Kidney epithelial cell (primary cell): ENCODE measurements at regions not wholly inside any gene's neighbourhood (a gene's known extent, or its start where the extent isn't known, plus 50 kb on each side); places are given as distances from the start of the nearest gene placed in this dataset.

Experiments
- DNase-seq: peaks from one replicate; pipeline ENCODE4 v3.0.0-alpha.2; 2010; ENCODE audit warnings: low read depth
- H3K27me3 ChIP-seq: 2 replicates; pipeline ENCODE4 v1.6.0; 2011; ENCODE audit warnings: low read length; ENCODE audit not compliant: control insufficient read depth, insufficient read depth
- H3K36me3 ChIP-seq: 2 replicates; pipeline ENCODE4 v1.5.1; 2011; ENCODE audit warnings: low read length; ENCODE audit not compliant: control insufficient read depth, insufficient read depth
- H3K4me3 ChIP-seq: 2 replicates; pipeline ENCODE4 v1.5.1; 2011; ENCODE audit warnings: low read depth, mild to moderate bottlenecking, control low read depth, low read length
- TF ChIP-seq, protein P1 (sequence below): IDR thresholded peaks from 2 replicates; pipeline ENCODE4 v1.5.1; 2011; ENCODE audit warnings: mild to moderate bottlenecking, moderate library complexity, low read length, control low read depth, inconsistent platforms; ENCODE audit not compliant: insufficient read depth, poor library complexity, severe bottlenecking

GRCh38 chr1:55387145-55387544 lies 172.0 kb upstream of the USP24 start:
- TF ChIP-seq, protein P1, sequence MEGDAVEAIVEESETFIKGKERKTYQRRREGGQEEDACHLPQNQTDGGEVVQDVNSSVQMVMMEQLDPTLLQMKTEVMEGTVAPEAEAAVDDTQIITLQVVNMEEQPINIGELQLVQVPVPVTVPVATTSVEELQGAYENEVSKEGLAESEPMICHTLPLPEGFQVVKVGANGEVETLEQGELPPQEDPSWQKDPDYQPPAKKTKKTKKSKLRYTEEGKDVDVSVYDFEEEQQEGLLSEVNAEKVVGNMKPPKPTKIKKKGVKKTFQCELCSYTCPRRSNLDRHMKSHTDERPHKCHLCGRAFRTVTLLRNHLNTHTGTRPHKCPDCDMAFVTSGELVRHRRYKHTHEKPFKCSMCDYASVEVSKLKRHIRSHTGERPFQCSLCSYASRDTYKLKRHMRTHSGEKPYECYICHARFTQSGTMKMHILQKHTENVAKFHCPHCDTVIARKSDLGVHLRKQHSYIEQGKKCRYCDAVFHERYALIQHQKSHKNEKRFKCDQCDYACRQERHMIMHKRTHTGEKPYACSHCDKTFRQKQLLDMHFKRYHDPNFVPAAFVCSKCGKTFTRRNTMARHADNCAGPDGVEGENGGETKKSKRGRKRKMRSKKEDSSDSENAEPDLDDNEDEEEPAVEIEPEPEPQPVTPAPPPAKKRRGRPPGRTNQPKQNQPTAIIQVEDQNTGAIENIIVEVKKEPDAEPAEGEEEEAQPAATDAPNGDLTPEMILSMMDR, result no peak

DNA sequence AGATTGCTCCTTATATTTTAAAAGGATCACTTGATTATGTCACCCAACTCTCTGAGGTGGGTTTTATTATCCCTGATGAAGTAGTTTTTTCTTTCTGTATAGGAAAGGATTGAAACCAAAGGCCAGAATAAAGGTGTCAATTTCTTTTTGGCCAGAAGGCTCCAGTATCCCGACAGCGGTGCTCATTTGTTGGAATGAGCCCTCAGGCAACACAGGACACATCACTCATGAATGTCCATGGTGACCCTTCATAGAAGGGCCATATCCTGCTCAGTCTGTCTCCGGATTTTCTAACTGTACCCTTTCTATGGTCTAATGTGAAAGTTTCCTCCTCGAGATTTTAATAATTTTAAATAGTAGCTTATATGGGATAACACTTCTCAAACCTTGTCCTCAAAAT lies 171.3 kb upstream of the USP24 start:
- TF ChIP-seq, protein P1, result no peak
- Histone ChIP-seq H3K27me3 (no peaks in the 10 kb centered on the region), H3K4me3 (no peak overlapping the region), H3K36me3 (no peaks in the 10 kb centered on the region)
- DNase-seq, result no peak

More at GRCh38 chr1:55387145-55387544, 172.0 kb upstream of the USP24 start:
- no peaks in the 10 kb centered on the region for H3K27me3 ChIP-seq
- no peak overlapping the region for H3K4me3 ChIP-seq
- H3K36me3 ChIP-seq, result no peaks in the 10 kb centered on the region
- DNase-seq, result no peak

GRCh38 chr1:55385402-55386018 lies 170.3 kb upstream of the USP24 start:
- H3K36me3 ChIP-seq, result no peaks in the 10 kb centered on the region
- H3K4me3 ChIP-seq, result no peak overlapping the region
- TF ChIP-seq, protein P1, result no peak
- no peaks in the 10 kb centered on the region for H3K27me3 ChIP-seq
- no peak for DNase-seq

GRCh38 chr1:55384637-55385036 lies 169.5 kb upstream of the USP24 start:
- TF ChIP-seq, protein P1, result no peak
- Histone ChIP-seq H3K27me3 (no peaks in the 10 kb centered on the region), H3K36me3 (no peaks in the 10 kb centered on the region), H3K4me3 (no peak overlapping the region)
- no peak for DNase-seq

GRCh38 chr1:55382806-55383305 lies 167.7 kb upstream of the USP24 start:
- TF ChIP-seq, protein P1, result no peak
- DNase-seq, result no peak

GRCh38 chr1:55381983-55382382 lies 166.8 kb upstream of the USP24 start:
- H3K36me3 ChIP-seq, result no peaks in the 10 kb centered on the region
- no peak for DNase-seq
- no peak overlapping the region for H3K4me3 ChIP-seq
- no peaks in the 10 kb centered on the region for H3K27me3 ChIP-seq
- TF ChIP-seq, protein P1, result no peak

More at GRCh38 chr1:55382806-55383305, 167.7 kb upstream of the USP24 start:
- Histone ChIP-seq H3K4me3 (no peak overlapping the region), H3K27me3 (no peaks in the 10 kb centered on the region), H3K36me3 (no peaks in the 10 kb centered on the region)
